ENCODE measurements at regions not wholly inside any gene's neighbourhood (a gene's known extent, or its start where the extent isn't known, plus 50 kb on each side); places are given as distances from the start of the nearest gene placed in this dataset.
"Not testable (repeated sequence)": the region's sequence is repeated elsewhere in the genome, so short reads cannot be mapped to it uniquely, and the experiment has no call there.

DNA sequence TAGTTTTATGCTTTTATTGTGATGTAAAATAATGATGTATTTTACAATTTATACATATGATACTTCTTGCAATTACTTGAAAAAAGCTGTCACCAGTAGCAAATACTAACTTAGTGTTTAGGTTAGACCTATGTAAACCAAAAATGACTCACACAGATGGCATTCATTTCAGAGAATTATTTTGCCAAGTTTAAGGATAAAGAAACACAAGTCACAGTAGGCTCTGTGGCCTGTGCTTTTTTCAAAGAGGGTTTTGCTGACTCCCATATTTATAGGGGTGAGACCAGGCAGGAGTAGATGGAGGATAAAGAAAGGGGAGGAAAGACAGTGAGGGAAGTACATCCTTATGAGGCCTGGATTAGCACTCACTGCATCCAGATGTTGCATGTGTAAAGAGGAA, 356.6 kb upstream of the NPAP1 start:
- CTCF ChIA-PET (ENCODE audit: partially characterized antibody), result no interaction called here
- H3K9me3 Mint-ChIP-seq, result peaks cover 0 to 4% (median 0%) of the 10 kb centered on the region in 8 donors
- no peak overlapping the region for H3K4me3 Mint-ChIP-seq
- H3K27ac Mint-ChIP-seq, result no peak overlapping the region
- intact Hi-C loops (cut with micrococcal nuclease), result no loop called here
- no peaks in the 10 kb centered on the region for H3K4me1 Mint-ChIP-seq
- no peaks in the 10 kb centered on the region for H3K36me3 Mint-ChIP-seq
- POLR2A ChIA-PET (ENCODE audit: partially characterized antibody), result no interaction called here
- Histone ChIP-seq H3K27me3 (ENCODE audit: insufficient read depth, low read length) (no peaks in the 10 kb centered on the region), H3K36me3 (ENCODE audit: insufficient read depth, low read length) (no peaks in the 10 kb centered on the region), H3K4me3 (ENCODE audit: low read length in 2 of 2) (no peak overlapping the region), H3K9me3 (ENCODE audit: control insufficient read depth in 1 of 2, low read length in 2 of 2) (no peaks in the 10 kb centered on the region), H3K4me1 (ENCODE audit: insufficient read depth, low read length) (no peaks in the 10 kb centered on the region), H3K27ac (ENCODE audit: low read depth, low read length) (no peak overlapping the region)
- no peaks in the 10 kb centered on the region for H3K27me3 Mint-ChIP-seq
- DNase-seq, result no peak

DNA sequence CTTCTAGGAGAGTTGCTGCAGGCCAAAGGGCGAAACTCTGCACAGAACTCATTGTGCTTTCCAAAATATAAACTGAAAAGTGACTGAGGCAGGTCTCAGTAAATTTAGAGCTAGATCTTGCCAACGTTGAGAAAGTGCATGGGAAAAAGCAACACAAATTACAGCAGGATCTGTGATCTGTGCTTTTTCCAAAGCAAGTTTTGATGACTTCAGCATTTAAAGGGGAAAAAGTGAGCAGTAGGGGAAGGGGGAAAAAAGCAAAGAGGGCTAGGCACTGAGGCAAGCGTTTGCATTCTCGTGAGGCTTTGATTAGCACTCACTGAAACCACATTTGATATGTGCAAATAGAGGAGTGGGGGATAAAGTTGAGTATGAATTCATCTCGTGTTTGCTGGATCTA, 351.5 kb upstream of the NPAP1 start:
- DNase-seq; H3K4me3 Mint-ChIP-seq; H3K27ac ChIP-seq (ENCODE audit: low read depth, low read length); H3K36me3 ChIP-seq (ENCODE audit: insufficient read depth, low read length); H3K27me3 Mint-ChIP-seq; CTCF ChIA-PET (ENCODE audit: partially characterized antibody); H3K27ac Mint-ChIP-seq; POLR2A ChIA-PET (ENCODE audit: partially characterized antibody); H3K9me3 ChIP-seq (ENCODE audit: control insufficient read depth in 1 of 2, low read length in 2 of 2); H3K4me1 ChIP-seq (ENCODE audit: insufficient read depth, low read length); H3K9me3 Mint-ChIP-seq; intact Hi-C loops (cut with micrococcal nuclease); H3K27me3 ChIP-seq (ENCODE audit: insufficient read depth, low read length); H3K36me3 Mint-ChIP-seq; H3K4me3 ChIP-seq (ENCODE audit: low read length in 2 of 2); H3K4me1 Mint-ChIP-seq: not testable (repeated sequence)

DNA sequence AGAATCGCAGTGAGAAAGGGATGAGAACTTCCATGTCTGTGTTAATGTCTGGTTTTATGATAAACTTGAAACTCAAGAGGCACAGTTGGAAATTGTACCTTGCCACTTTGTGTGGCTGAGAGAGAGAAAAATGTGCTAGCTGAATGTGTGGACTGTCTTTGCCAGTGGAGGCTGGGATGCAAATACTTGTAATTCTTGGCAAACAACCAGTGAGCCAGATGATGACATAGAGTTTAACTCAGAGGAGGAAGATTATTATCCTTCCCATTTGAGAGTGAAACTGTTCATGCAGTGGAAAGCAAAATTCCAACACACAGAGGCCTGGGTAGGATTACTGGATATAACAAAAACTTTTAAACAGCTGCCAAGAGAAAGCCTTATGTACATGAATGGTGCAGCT, 349.1 kb upstream of the NPAP1 start:
- H3K4me1 ChIP-seq (ENCODE audit: insufficient read depth, low read length); DNase-seq; H3K4me3 ChIP-seq (ENCODE audit: low read length in 2 of 2); H3K9me3 ChIP-seq (ENCODE audit: control insufficient read depth in 1 of 2, low read length in 2 of 2); POLR2A ChIA-PET (ENCODE audit: partially characterized antibody); H3K36me3 ChIP-seq (ENCODE audit: insufficient read depth, low read length); H3K4me1 Mint-ChIP-seq; H3K9me3 Mint-ChIP-seq; intact Hi-C loops (cut with micrococcal nuclease); CTCF ChIA-PET (ENCODE audit: partially characterized antibody); H3K27me3 ChIP-seq (ENCODE audit: insufficient read depth, low read length); H3K27me3 Mint-ChIP-seq; H3K36me3 Mint-ChIP-seq; H3K27ac ChIP-seq (ENCODE audit: low read depth, low read length); H3K27ac Mint-ChIP-seq; H3K4me3 Mint-ChIP-seq: not testable (repeated sequence)

DNA sequence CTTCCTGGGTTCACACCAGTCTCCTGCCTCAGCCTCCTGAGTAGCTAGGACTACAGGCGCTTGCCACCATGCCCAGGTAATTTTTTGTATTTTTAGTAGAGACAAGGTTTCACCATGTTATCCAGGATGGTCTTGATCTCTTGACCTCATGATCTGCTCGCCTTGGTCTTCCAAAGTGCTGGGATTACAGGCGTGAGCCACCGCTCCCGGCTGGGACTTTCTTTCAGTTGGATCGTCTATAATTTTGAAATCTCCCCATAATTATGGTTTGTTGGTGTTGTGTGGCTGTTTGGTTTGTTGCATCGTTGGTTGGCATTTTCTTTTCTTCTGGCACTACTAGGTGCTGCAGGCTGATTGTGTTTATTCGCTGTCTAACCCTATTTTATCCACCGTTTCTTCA, 343.6 kb upstream of the NPAP1 start:
- H3K9me3 ChIP-seq (ENCODE audit: control insufficient read depth in 1 of 2, low read length in 2 of 2); CTCF ChIA-PET (ENCODE audit: partially characterized antibody); intact Hi-C loops (cut with micrococcal nuclease); POLR2A ChIA-PET (ENCODE audit: partially characterized antibody); H3K4me1 Mint-ChIP-seq; H3K27ac Mint-ChIP-seq; H3K4me3 ChIP-seq (ENCODE audit: low read length in 2 of 2); H3K27me3 ChIP-seq (ENCODE audit: insufficient read depth, low read length); H3K36me3 ChIP-seq (ENCODE audit: insufficient read depth, low read length); DNase-seq; H3K27me3 Mint-ChIP-seq; H3K27ac ChIP-seq (ENCODE audit: low read depth, low read length); H3K4me1 ChIP-seq (ENCODE audit: insufficient read depth, low read length); H3K36me3 Mint-ChIP-seq: not testable (repeated sequence)
- H3K9me3 Mint-ChIP-seq, result peaks cover 3 to 23% (median 8%) of the 10 kb centered on the region in 8 donors
- peak overlapping the region in 1 of 8 donors; percentile 4 for H3K4me3 Mint-ChIP-seq

DNA sequence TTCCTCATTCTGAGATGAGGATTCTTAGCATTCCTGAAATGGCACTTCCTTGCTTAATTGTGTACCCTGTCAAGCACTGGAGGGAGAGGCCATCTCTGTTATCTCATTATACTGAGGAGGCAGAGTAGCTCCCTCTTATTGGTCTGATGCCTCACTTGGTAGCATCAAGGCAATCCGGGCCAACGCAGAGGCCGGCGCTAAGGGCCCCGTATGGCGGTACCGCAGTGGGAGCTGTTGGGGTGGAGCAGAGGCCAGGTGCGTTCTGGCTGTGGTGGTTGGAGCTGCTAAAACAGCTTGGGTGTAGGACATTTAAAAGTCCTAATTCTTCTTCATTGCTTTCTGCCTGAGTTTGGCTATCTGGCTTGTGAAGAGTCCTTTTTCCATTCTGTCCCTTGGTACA, 333.7 kb upstream of the NPAP1 start:
- H3K4me1 Mint-ChIP-seq; H3K27ac Mint-ChIP-seq; CTCF ChIA-PET (ENCODE audit: partially characterized antibody); H3K4me3 ChIP-seq (ENCODE audit: low read length in 2 of 2); H3K9me3 ChIP-seq (ENCODE audit: control insufficient read depth in 1 of 2, low read length in 2 of 2); intact Hi-C loops (cut with micrococcal nuclease); H3K27me3 ChIP-seq (ENCODE audit: insufficient read depth, low read length); H3K4me1 ChIP-seq (ENCODE audit: insufficient read depth, low read length); H3K36me3 ChIP-seq (ENCODE audit: insufficient read depth, low read length); POLR2A ChIA-PET (ENCODE audit: partially characterized antibody); H3K4me3 Mint-ChIP-seq; H3K27me3 Mint-ChIP-seq; H3K27ac ChIP-seq (ENCODE audit: low read depth, low read length); DNase-seq; H3K36me3 Mint-ChIP-seq: not testable (repeated sequence)
- H3K9me3 Mint-ChIP-seq, result peaks cover 6 to 17% (median 11%) of the 10 kb centered on the region in 8 donors

DNA sequence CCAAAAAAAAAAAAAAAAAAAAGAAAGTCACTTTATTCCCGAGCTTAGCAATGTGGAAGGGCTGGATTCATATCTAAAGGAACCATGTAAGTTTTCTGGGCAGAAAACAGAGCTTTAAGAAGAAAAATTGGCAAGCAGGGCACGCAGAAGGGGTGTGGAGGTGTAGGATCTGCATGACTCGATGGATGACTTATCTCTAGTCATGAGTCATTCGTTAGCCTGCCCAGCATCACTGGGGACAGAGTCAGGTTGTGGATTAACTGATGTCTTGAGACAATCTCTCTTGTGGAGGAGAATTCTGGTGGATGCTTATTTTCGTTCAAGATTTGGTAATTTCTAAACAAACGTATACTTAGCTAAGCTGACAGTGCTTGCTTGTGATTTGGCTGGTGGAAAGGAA, 322.8 kb upstream of the NPAP1 start:
- H3K27me3 Mint-ChIP-seq; H3K36me3 Mint-ChIP-seq; H3K4me3 ChIP-seq (ENCODE audit: low read length in 2 of 2); intact Hi-C loops (cut with micrococcal nuclease); H3K4me1 ChIP-seq (ENCODE audit: insufficient read depth, low read length); H3K36me3 ChIP-seq (ENCODE audit: insufficient read depth, low read length); POLR2A ChIA-PET (ENCODE audit: partially characterized antibody); H3K27me3 ChIP-seq (ENCODE audit: insufficient read depth, low read length); H3K4me3 Mint-ChIP-seq; CTCF ChIA-PET (ENCODE audit: partially characterized antibody); DNase-seq; H3K27ac ChIP-seq (ENCODE audit: low read depth, low read length); H3K27ac Mint-ChIP-seq; H3K4me1 Mint-ChIP-seq; H3K9me3 ChIP-seq (ENCODE audit: control insufficient read depth in 1 of 2, low read length in 2 of 2): not testable (repeated sequence)
- peaks cover 0 to 14% (median 4%) of the 10 kb centered on the region in 8 donors for H3K9me3 Mint-ChIP-seq

DNA sequence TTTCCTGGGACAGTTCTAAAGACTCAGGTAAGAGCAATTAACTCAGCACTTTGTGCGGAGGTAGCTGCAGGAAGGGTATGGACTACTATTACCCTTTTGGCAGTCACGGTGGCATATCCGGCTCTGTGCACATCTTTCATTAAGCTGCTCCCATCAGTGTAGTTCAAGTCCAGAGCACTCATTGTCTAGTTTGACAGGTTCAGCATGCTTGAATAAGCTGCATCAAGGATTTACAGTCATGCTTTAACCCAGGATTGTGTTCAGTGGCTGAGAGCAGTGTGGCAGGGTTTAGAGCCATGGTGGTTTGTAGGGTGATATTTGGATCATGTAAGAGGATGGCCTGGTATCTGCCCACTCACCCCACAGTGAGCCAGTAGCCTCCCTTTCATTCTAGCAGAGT, 294.5 kb upstream of the NPAP1 start:
- H3K4me3 Mint-ChIP-seq; H3K9me3 Mint-ChIP-seq; H3K4me1 ChIP-seq (ENCODE audit: insufficient read depth, low read length); H3K27ac ChIP-seq (ENCODE audit: low read depth, low read length); DNase-seq; H3K9me3 ChIP-seq (ENCODE audit: control insufficient read depth in 1 of 2, low read length in 2 of 2); H3K27ac Mint-ChIP-seq; H3K4me3 ChIP-seq (ENCODE audit: low read length in 2 of 2); CTCF ChIA-PET (ENCODE audit: partially characterized antibody); intact Hi-C loops (cut with micrococcal nuclease); POLR2A ChIA-PET (ENCODE audit: partially characterized antibody); H3K36me3 Mint-ChIP-seq; H3K4me1 Mint-ChIP-seq; H3K27me3 ChIP-seq (ENCODE audit: insufficient read depth, low read length); H3K27me3 Mint-ChIP-seq; H3K36me3 ChIP-seq (ENCODE audit: insufficient read depth, low read length): not testable (repeated sequence)

DNA sequence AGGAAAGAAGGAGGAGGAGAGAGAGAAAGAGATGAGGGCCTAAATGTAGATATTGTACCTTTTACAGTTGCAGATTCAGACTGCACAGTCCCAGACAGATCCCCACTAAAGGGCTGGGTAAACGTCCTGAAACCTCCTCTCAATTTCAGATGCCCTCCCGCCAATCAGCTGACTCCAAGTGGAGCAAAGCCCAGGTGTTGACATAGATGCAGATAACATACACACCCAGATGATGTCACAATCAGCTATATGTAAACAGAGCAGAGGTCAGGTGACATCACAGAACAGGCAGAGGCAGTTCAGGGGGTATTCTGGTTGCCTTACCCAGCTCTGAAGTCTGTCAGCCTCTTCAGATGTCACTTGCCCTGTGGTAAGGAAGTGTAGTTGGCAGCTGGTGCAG, 290.3 kb upstream of the NPAP1 start:
- H3K27ac ChIP-seq (ENCODE audit: low read depth, low read length); H3K27ac Mint-ChIP-seq; H3K36me3 Mint-ChIP-seq; H3K9me3 Mint-ChIP-seq; H3K4me1 Mint-ChIP-seq; H3K4me1 ChIP-seq (ENCODE audit: insufficient read depth, low read length); H3K27me3 ChIP-seq (ENCODE audit: insufficient read depth, low read length); POLR2A ChIA-PET (ENCODE audit: partially characterized antibody); H3K4me3 ChIP-seq (ENCODE audit: low read length in 2 of 2); H3K9me3 ChIP-seq (ENCODE audit: control insufficient read depth in 1 of 2, low read length in 2 of 2); DNase-seq; intact Hi-C loops (cut with micrococcal nuclease); H3K27me3 Mint-ChIP-seq; CTCF ChIA-PET (ENCODE audit: partially characterized antibody); H3K36me3 ChIP-seq (ENCODE audit: insufficient read depth, low read length); H3K4me3 Mint-ChIP-seq: not testable (repeated sequence)

Data from CD4-positive, alpha-beta memory T cell (primary cell).